GM12874 (cell line): ENCODE measurements at regions not wholly inside any gene's neighbourhood (a gene's known extent, or its start where the extent isn't known, plus 50 kb on each side); places are given as distances from the start of the nearest gene placed in this dataset.

Source experiments
- CTCF ChIP-seq: IDR thresholded peaks from 2 replicates; pipeline ENCODE4 v1.5.1; 2011; ENCODE audit warnings: low read depth, mild to moderate bottlenecking, control low read depth, low read length, moderate library complexity; ENCODE audit not compliant: insufficient read depth

- TF ChIP-seq CTCF, result no peak
Observed at GRCh38 chr5:32520356-32520755, 65.0 kb upstream of the SUB1 start.

GRCh38 chr5:32519508-32519907 is 65.8 kb upstream of the SUB1 start:
- TF ChIP-seq CTCF, result no peak

GRCh38 chr5:32514806-32515205 is 70.3 kb upstream of the ZFR start:
- TF ChIP-seq CTCF, result no peak

- TF ChIP-seq CTCF, result no peak
Observed at GRCh38 chr5:32512926-32513325, 68.4 kb upstream of the ZFR start.

- TF ChIP-seq CTCF, result no peak
Observed at GRCh38 chr5:32511776-32512374, 67.3 kb upstream of the ZFR start.

- TF ChIP-seq CTCF, result no peak
Observed at GRCh38 chr5:32510860-32511259, 66.3 kb upstream of the ZFR start.

- TF ChIP-seq CTCF, result no peak
Observed at GRCh38 chr5:32508806-32509805, 64.6 kb upstream of the ZFR start.
